IPS DF 19.7 (cell line): ENCODE measurements at regions not wholly inside any gene's neighbourhood (a gene's known extent, or its start where the extent isn't known, plus 50 kb on each side); places are given as distances from the start of the nearest gene placed in this dataset.

Source experiments
- DNase-seq: peaks from one replicate; pipeline ENCODE4 v3.0.0-alpha.2; 2013; ENCODE audit warnings: low read depth, low spot score

DNA sequence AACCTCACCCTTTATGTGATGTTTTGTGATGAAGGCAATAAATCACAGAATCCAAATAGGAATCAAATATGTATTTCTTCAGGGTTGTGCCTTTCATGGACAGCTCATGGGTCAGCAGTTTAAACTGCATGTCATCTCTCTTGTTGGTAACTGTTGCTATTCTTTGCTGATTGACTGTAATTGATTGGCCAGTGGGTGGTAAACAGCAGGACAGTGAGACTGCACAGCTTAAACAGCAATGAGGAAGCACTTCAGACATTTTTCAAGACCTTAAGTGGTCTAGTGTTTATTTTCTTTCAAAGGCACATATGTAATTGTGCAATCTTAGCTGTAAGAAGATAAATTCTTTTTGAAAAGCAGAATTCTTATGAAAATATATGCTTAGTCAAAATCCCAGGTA, 260.5 kb downstream of the COX7C start:
- DNase-seq = no peak

DNA sequence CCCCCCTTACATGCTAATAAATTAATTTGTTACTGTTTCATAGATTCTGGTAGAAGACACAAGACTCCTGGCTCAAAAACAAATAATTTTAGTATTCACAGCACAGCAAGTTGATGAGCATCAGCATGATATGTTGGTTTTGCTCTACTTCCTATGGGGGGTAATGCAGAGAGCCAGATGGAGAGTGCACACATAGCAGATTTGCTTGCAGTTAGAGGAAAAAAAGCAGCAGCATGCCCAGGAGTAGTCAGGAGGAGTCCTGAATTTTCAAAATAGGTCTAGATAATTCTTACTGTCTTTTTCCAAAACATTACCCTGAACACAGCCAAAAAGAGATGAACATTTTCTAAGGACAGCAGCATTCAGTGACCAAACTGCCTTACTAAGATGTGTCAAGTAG, 261.3 kb downstream of the COX7C start:
- no peak for DNase-seq

DNA sequence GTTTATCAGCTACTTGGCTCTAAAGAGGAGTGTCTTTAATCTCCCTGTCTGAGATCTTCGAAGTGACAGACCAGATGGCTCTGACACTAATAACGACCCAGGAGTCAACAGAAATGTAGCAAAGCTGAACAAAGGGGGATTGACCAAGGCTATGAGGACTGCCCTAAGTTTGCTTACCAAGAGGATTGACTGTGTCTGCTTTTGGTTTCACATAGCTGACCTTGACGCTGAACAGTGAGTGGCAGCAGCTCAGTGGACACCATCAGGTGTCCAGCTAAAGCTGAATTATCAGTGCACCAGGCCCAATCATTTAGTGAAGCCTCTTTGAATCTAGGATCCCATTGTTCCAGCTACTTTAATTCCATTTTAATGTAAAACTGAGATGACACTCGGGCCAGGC, 262.6 kb downstream of the COX7C start:
- no peak for DNase-seq

DNA sequence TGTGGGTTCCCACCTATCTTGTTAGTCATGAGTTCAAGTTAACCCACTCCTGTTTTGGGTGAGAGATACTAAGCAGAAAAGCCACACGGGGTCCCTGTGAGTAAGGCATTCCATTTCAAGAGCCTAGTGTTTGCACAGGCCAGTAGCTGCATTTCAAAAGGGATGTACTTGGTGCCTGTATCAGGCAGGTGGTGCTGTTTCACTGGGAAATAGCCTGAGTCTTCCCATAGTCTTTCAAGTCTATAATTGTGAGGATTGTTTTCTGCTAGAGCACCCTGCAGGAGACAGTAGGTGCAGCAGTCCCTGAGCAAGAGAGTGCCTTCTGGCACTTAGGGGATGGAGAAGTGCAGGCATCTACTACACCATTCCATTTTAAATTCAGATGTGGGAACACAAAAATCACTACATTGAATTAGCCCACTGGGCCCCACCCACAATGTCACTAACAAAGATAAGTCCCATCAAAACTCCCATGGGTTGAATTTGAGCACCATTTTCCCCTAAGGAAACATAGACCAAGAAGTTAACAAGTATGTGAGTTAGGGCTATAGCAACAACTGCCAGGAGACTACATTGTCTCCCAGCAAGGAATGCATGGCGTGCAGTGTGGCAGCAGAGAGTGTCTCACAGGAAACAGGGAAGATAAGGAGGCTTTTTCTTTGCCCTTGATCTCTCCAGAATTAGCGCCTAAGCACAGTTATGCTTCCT, 263.2 kb downstream of the COX7C start:
- peak; percentile 93 for DNase-seq

DNA sequence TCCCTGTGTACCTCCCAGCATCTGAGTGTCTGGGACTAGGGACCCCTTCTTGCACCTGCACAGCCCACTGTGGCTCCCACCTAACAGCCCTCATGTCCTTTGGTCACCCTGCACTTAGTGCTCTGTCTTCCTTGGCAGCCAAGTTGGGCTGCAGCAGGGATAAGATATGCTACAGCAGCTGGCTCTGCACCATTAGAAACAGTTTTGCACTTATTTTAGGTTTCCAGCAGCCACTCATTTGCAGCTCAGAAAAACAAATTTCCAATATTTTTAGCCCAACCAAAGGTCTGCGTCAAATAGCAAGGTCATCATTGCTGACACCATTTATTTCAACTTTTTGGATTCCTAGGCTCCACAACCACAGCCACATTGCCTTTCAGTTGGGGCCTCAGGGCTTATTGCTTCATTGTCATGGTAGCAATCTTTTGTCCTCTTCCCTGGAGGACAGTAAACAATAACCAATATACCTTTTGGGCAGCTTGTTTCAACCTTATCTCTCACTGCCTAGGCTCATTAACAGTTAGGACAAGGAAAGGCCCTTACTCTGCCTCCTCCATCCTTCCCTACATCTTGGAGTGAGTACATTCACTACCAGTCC, 263.9 kb downstream of the COX7C start:
- no peak for DNase-seq

DNA sequence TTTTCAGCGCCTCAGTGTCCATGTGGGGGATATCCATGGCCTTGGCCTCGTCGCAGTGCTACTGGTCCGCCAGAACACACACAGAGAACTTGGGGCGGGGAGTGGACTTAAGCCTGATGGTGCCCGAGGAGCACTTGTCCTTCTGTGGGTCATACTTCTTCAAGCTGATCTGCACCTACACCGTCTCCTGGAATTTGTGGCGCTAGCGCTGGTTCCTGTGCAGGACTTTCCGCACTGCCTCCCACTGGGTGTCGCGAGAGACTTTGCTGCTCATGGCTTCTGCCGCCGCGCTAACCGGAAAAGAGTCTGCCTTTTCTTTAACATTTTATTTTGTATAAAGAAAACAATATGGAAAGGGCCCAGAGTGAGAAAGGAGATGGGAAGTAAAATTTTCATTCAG, 266.9 kb downstream of the COX7C start:
- DNase-seq = no peak

DNA sequence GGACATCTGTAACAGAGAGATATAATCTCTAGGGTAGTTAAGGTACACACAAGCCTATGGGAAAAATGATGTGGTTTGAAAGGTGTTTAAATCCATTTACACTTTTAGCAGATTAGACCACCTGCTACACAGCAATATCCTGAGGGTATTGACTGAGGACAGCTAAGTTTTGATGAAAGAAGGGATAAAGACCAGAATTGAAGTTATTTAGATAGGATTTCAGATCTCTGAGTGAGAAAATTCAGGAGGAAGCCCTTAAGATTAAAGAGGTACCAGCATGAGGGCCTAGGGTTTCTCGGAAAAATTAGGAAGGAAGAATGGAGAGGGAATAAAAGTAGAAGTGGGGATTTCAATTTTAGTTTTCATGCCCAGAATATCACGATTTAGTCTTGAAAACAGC, 267.3 kb downstream of the COX7C start:
- DNase-seq = no peak

DNA sequence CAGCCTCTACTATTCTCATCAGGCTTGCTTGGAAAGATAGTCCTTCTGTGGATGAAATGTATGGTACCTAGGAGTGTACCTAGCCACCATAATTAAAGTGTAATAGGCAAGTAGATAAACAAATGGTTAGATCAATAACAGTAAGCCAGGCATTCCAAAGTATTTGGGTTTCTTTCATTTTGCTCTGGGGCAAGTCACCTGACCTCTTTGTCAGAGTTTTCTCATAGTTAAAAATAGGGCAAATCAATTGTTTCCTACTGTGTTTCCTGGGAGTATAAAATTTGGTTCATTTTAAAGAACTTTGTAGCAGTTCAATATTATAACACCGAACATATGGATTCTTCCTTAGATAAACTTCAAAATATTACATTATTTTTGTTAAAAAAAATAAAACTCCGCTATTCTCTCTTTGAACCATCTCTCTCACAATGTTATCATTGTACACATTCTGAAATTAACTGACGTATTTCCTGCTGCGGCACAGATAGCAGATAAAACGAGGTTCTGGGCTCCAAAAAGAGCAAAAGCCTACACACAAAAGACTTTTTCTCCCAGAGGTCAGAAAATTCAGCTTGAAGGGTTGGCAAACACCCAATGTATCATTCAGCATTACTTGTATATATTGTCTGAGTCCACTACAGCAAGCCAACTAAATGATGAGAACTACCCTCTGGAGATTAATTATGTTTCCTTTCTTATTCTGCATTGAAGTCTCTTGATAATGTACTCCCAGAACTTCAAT, 267.9 kb downstream of the COX7C start:
- no peak for DNase-seq

DNA sequence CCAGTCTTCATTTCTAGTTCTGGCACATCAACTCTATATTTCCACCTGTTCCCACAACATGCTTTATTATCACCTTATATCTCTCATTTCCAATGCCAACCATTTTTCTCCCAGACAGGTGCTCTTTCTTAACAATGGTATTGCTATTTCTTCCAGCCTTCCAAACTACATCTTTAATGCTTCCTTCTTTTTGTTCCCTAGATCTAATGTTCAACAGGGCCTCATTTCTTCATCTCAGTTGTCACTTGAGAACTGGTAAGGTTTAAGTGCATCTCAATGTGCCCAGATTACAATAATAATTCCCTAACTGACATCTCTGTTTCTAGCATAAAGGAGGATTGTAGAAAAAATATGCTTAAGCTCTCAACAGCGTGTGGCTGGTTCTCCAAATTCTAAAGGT, 272.6 kb downstream of the COX7C start:
- no peak for DNase-seq

DNA sequence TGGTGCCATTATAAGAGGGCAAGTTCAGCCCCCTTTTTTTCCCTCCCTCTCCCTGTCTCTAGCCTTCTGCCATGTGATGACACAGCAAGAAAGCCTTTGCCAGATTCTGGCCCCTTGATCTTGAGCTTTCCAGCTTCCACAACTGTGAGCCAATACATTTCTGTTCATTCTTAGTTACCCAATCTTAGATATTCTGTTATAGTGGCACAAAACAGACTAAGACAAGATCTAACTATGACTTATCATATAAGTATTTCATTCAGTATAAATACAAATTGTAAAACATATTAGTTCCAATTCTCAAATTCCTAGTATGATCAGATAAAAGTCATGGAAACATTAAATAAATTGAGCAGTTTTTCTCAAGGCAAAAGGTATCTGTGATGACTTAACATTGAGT, 276.3 kb downstream of the COX7C start:
- no peak for DNase-seq

DNA sequence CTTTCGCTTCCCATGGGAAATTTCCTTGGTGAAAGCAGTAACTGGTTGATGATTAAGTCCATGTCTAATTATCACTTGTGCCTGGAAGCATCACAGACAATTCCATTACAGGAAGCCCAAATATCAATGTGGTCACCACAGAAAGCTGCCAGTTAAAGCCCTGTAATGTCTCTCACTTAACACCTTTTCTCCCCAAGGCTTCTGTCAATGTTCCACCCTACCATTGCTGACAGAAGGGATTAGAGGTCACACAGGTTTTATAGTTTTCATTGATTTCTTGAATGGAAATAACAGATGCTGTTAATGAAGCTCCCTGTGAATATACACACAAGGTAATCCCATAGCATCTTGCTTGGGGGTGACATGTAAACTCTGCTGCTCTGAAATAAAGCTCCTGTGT, 279.2 kb downstream of the COX7C start:
- DNase-seq = no peak

DNA sequence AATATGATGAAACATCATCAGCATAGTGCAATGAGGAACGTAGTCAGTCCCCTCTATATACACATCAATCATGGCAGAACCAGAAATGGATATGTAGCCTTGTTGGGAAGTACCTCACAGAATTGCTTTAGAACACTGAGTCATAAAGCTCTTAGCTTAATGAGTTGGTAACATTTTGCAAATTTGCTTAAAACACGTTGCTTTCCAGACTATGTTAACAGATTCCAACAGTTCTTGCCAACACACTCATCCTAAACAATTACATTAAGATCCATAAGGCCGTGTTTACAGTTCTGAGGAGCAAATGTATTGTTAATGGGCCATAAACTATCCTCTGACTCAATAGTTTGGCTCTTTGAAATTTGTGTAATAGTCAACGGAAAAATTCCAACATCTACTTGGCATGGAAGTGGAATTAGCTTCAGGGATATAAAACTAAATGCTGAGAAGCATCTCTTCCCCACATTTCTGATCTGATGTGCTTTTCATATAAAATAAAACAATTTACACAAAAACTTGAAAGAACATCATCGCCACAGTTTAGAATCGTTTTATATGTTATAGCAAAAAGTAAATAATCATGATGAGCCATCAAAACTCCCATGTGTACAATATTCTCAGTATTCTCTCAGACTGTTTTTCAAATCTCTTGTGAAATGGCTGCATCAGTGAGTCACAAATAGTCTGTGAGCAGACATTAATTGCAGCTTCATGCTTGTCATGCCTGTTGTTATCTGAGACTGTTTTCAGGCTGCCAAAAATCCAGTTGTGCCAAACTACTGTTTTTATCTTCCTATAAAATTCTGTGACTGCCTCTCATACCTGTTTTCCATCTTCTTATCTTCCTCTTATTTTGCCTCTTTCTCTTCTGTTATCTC, 291.9 kb downstream of the COX7C start:
- no peak for DNase-seq

DNA sequence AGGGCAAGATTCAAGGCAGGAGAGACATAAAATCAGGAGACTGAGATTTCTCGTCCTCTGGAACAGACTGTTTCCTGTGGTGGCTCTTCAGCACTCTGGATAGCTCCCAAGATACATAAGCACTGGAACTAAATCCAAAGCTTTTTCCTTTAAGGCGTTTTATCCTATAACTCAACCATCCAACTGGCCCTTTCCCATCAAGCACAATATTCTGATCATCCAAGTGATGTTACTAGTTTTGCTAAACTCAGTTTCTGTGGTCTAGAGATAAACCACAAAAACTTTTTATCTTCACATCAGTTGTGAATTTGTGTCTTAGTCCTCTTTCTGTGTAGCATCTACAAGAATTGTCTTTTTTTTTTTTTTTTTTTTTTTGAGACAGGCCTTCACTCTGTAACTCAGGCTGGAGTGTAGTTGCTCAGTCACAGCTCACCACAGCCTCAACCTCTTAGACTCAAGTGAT, 299.4 kb downstream of the COX7C start:
- DNase-seq = no peak

DNA sequence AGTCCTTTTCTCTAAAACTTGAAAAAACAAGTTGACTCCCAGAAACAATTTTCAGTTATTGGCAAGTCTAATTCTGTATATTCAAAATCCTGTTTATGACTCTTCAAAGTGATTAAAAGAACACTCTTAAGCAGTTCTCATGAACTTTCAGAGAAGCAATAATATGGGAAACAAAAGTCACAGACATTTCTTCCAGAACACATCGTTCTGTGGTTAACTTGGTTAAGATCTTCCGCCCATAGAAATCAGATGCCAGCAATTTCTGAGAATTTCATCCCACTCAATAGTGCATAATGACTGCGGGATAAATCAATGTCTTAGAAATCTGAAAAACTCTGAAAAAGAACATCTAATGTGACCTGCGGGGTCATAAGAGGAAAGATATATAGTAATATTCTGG, 300.5 kb downstream of the COX7C start:
- DNase-seq = no peak

DNA sequence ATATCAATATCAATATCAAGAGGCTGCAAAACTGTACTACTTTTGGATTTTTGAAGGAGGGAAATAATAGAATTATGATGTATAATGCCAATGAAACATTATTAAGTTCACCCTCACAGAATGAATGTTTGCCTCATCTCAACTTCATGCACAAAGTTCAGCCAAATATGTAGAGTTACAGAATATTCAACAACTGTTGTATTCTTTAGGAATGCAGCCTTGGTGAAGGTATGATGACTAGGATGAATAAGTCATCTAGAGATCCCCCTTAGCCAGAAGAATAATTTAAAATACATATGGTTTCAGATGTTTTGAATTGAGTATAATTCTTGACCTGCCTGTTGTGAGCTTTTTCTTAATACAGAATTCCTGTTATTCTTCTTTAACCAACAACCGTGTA, 308.3 kb downstream of the COX7C start:
- no peak for DNase-seq

DNA sequence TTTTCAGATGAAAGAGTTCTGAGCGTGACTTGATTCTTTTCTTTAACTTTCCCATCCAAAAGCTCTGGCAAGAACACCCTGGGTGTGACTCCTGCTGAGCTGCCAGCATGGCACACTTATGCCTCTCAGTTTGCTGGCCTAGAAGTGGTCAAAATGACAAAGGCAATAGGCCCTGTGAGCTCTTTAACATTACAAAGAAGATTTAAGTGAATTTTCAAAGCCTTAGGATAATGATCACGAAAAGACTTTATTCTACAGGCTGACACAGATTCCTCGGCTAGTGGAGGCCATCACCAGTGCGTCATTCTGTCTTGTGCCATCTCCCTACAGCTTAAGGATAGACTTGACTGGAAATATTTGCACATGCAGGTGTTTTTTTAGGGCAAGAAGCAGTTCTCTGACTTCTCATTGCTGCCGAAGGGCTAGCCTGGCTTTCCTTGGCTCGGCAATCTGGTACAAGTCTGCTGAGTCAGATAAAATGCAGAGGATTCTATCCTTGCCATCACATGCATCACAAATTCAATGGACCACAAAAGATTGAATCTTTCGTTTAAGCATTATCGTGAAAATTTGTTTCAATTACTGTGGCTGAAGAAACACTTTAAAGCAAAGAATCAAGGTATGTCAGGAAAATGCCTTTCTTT, 311.5 kb downstream of the COX7C start:
- DNase-seq = peak; percentile 61

DNA sequence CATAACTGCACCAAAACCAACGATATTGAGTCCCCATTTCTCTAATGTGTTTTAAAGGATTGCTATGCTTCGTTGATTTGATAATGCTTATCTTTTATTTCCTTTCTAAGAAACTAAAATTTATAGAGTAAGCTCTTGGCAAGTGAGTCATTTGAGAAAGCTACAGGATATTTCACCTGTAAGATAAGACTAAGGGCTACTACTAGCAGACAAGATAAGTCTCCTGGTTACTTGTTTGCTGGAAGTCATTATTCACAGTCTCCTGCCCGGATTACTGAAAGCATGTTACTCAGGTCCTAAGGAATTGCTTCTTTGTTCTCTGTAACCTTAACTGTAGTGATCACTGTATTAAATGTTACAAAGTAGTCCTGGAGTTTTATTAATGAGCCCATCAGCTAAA, 315.9 kb upstream of the RASA1 start:
- no peak for DNase-seq

DNA sequence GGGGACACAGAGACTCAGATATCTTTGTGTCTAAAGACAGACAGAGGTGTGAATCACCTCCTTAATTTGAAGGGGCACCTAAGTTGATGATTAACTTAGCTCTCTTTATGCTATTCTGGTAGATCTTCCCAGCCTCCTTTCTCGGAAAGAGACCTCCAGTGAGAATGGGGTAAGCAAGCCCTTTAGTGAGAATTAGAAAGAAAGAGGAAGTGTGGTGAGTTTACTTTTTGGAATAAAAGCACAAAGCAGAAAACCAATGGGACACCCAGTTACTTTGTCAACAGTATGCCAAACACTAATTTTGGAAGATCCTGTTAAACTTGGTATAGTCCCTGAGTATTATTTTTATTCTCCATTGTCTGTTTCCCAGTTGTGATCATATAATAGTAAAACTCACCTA, 302.8 kb upstream of the RASA1 start:
- DNase-seq = no peak

DNA sequence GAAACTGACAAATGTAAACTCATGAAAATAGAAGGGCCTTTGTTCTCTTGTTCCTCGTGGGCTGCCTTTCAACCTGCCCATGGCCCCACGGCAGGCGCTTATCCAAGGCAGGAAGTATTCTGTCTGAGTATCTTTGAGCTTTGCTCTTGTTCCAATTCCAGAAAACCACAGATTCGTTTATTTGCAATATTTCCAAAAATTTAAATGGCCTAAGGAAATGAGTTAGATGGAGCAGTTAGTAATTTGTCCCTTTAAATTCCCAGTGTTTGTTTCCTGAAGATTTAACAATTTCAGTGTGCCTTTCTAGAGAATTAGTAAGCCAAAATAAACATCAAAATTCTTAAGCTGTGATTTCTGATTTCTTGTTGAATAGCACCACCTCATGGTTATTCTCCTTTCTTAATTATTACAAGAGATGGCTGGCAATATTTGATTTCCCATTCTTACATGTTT, 299.4 kb upstream of the RASA1 start:
- no peak for DNase-seq

DNA sequence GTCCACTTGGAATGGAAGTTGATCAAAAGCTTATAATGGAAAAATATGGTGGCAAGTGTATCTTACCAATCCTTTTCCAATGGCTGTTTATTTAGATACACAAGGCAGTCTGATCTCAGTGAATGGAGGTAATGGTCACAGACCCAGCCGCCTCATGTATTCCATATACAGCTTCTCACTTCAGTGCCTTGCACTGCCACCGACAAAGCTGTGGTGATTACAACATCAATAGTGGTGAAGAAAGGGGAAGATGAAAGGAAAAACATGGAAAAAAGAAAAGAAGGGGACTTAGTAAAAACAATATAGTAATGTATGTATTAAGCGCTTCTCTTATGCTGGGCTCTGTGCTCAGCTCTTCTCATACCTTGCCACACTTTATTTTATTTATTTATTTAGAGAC, 297.3 kb upstream of the RASA1 start:
- no peak for DNase-seq

DNA sequence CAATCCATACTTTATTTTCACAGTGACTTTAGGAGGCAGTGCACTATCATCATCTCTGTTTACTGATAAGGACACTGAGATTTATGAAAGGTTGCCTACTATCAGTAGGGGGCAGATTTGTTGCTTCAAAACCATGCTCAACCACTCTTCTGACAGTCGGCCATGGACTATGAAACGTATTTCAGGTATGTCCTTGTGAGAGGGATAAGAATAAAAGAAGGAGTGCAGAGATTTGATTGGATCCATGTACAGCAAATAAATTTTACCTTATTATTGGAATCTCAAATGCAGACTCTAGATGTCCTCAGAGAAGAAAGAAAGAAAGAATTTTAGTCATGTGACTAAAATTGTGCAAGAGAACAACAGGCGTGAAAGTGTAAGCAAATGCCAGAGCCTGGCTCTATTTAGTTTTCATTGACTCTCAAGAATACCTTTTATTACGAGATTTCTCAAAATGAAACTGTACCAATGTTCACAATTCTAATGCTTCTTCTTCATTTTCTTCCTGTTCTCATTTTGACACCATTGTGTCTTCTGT, 296.6 kb upstream of the RASA1 start:
- no peak for DNase-seq
